ENCODE measurements at regions not wholly inside any gene's neighbourhood (a gene's known extent, or its start where the extent isn't known, plus 50 kb on each side); places are given as distances from the start of the nearest gene placed in this dataset.
"Not testable (repeated sequence)": the region's sequence is repeated elsewhere in the genome, so short reads cannot be mapped to it uniquely, and the experiment has no call there.

DNA sequence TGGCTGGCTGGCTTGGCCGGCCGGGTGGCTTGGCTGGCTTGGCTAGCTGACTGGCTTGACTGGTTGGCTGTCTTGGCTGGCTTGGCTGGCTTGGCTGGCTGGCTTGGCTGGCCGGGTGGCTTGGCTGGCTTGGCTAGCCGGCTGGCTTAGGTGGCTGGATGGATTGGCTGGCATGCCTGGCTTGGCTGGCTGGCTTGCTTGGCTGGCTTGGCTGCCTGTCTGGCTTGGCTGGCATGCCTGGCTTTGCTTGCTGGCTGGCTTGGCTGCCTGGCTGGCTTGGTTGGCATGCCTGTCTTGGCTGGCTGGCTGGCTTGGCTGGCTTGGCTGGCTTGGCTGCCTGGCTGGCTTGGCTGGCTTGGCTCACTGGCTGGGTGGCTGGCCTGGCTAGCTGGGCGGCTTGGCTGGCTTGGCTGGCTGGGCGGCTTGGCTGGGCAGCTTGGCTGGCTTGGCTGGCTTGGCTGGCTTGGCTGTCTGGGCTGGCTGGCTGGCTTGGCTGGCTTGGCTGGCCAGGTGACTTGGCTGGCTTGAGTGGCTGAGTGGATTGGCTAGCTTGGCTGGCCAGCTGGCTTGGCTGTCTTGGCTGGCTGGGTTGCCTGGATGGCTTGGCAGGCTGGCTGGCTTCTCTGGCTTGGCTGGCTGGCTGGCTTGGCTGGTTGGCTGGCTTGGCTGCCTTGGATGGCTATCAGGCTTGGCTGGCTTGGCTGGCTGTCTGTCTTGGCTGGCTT is 131.5 kb upstream of the FAM72C start:
- TF ChIP-seq POLR2AphosphoS5 (IDR thresholded peaks at IDR 0.05; ENCODE audit: borderline replicate concordance, low read depth, low read length); EZH2 (IDR thresholded peaks at IDR 0.05): not testable (repeated sequence)

Data from SK-N-MC (cell line).